Tibial artery (tissue), 4 donors: ENCODE measurements at regions not wholly inside any gene's neighbourhood (a gene's known extent, or its start where the extent isn't known, plus 50 kb on each side); places are given as distances from the start of the nearest gene placed in this dataset.
A peak's percentile ranks its signal among the peaks of the same experiment; 100 is the strongest.

ENCODE experiments used
- DNase-seq, 2 donors: peaks; one replicate each; pipeline ENCODE4 v3.0.0-alpha.2; 2019
- H3K27ac ChIP-seq, 2 donors: fragments of 200-600 bp; sonication (generic) in 1 of 2; 1 replicate in 1 of 2; 2 replicates in 1 of 2; pipeline ENCODE4 v1.5.1; 2018 to 2019; ENCODE audit warnings: mild to moderate bottlenecking in 1 of 2
- H3K27me3 ChIP-seq, 2 donors: fragments of 200-600 bp; sonication (generic) in 1 of 2; one replicate each; pipeline versions ENCODE4 v1.5.1 to v1.6.0; 2016 to 2019
- H3K36me3 ChIP-seq, 3 donors: fragments of 200-600 bp; sonication (generic) in 2 of 3; one replicate each; pipeline ENCODE4 v1.5.1; 2016 to 2019; ENCODE audit warnings: mild to moderate bottlenecking in 2 of 3
- H3K4me1 ChIP-seq, 4 donors: fragments of 200-600 bp; sonication (generic) in 2 of 4; 1 replicate in 3 of 4; 2 replicates in 1 of 4; pipeline ENCODE4 v1.5.1; 2016 to 2019
- H3K4me3 ChIP-seq, 2 donors: fragments of 200-600 bp; sonication (generic) in 1 of 2; 1 replicate in 1 of 2; 2 replicates in 1 of 2; pipeline ENCODE4 v1.5.1; 2018 to 2019; ENCODE audit warnings: mild to moderate bottlenecking in 2 of 2
- H3K9me3 ChIP-seq, 3 donors: fragments of 200-600 bp; sonication (generic) in 1 of 3; one replicate each; pipeline ENCODE4 v1.5.1; 2016 to 2019
- CTCF ChIP-seq, 2 experiments: fragments of 200-600 bp in 1 of 2; fragments of 450-650 bp in 1 of 2; IDR thresholded peaks; one replicate each; pipeline ENCODE4 v1.5.1; 2017 to 2019; ENCODE audit warnings: antibody characterized with exemption in 2 of 2, mild to moderate bottlenecking in 1 of 2, moderate library complexity in 1 of 2
- intact Hi-C: fragments of 100-400 bp; cut with DNase I; formaldehyde crosslinking; loops from one replicate; pipeline ENCODE4 v1.15.0; 2023; ENCODE audit warnings: low total_unique reads

- Histone ChIP-seq H3K27me3 (no peaks in the 10 kb centered on the region), H3K36me3 (no peaks in the 10 kb centered on the region), H3K4me1 (peaks cover 0 to 10% (median 0%) of the 10 kb centered on the region in 4 donors), H3K9me3 (no peaks in the 10 kb centered on the region), H3K27ac (no peak overlapping the region), H3K4me3 (no peak overlapping the region)
- TF ChIP-seq CTCF (IDR thresholded peaks at IDR 0.05), result no peak
- no peak for DNase-seq
- intact Hi-C loops, result no loop called here
Observed at GRCh38 chr4:100746141-100746739, 228.4 kb upstream of the EMCN start.

DNA sequence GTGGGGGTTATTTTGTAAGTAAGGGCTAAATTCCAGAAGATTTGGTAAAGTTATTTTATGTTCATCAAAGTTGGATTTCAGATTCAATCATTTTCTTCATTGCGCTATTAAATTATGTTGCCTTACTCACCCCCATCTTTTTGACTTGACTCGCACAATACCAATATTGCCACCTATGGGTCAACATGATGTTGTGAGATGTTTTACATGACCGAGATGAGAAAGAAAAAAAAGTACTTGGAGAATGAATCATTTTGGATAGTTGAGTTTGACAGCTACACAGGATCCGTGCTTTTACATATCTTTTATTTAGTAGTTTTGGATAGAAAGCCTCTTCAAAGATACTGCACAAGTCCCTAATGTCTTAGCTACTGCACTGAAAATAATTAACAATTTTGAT lies 224.2 kb upstream of the EMCN start:
- Histone ChIP-seq H3K27me3 (no peaks in the 10 kb centered on the region), H3K9me3 (no peaks in the 10 kb centered on the region), H3K27ac (no peak overlapping the region), H3K4me3 (no peak overlapping the region), H3K36me3 (no peaks in the 10 kb centered on the region), H3K4me1 (peaks cover 0 to 20% (median 0%) of the 10 kb centered on the region in 4 donors)
- intact Hi-C loops, result no loop called here
- no peak for TF ChIP-seq CTCF (IDR thresholded peaks at IDR 0.05)
- no peak for DNase-seq

- no peak for TF ChIP-seq CTCF (IDR thresholded peaks at IDR 0.05)
- Histone ChIP-seq H3K27me3 (no peaks in the 10 kb centered on the region), H3K27ac (no peak overlapping the region), H3K9me3 (no peaks in the 10 kb centered on the region), H3K4me1 (peaks cover 0 to 24% (median 0%) of the 10 kb centered on the region in 4 donors), H3K36me3 (no peaks in the 10 kb centered on the region), H3K4me3 (no peak overlapping the region)
- intact Hi-C loops, result no loop called here
- no peak for DNase-seq
Observed at GRCh38 chr4:100739426-100739825, 221.6 kb upstream of the EMCN start.

- Histone ChIP-seq H3K9me3 (no peaks in the 10 kb centered on the region), H3K4me1 (peaks cover 0 to 24% (median 0%) of the 10 kb centered on the region in 4 donors), H3K27ac (peak overlapping the region in 1 of 2 donors; percentile 42), H3K4me3 (no peak overlapping the region), H3K27me3 (no peaks in the 10 kb centered on the region), H3K36me3 (no peaks in the 10 kb centered on the region)
- peak; percentile 25 to 70 for DNase-seq
- intact Hi-C loops, result no loop called here
- no peak for TF ChIP-seq CTCF (IDR thresholded peaks at IDR 0.05)
Observed at GRCh38 chr4:100738196-100739165, 220.7 kb upstream of the EMCN start.

GRCh38 chr4:100736641-100737451 lies 219.0 kb upstream of the EMCN start:
- H3K4me3 ChIP-seq, result no peak overlapping the region
- intact Hi-C loops, result no loop called here
- no peak for TF ChIP-seq CTCF (IDR thresholded peaks at IDR 0.05)
- no peaks in the 10 kb centered on the region for H3K9me3 ChIP-seq
- H3K36me3 ChIP-seq, result no peaks in the 10 kb centered on the region
- DNase-seq, result no peak
- peaks cover 0 to 24% (median 0%) of the 10 kb centered on the region in 4 donors for H3K4me1 ChIP-seq
- H3K27me3 ChIP-seq, result no peaks in the 10 kb centered on the region
- peak overlapping the region in 1 of 2 donors; percentile 42 for H3K27ac ChIP-seq
